Keratinocyte (primary cell): ENCODE measurements at regions not wholly inside any gene's neighbourhood (a gene's known extent, or its start where the extent isn't known, plus 50 kb on each side); places are given as distances from the start of the nearest gene placed in this dataset.

ENCODE experiments used
- CTCF ChIP-seq, 3 experiments: IDR thresholded peaks in 1 of 3; conservative IDR thresholded peaks in 1 of 3; optimal IDR thresholded peaks in 1 of 3; 2 replicates in 2 of 3; 3 replicates in 1 of 3; pipeline versions ENCODE3 to v1.5.1; 2011; ENCODE audit warnings: low read length in 3 of 3, mild to moderate bottlenecking in 3 of 3, moderate library complexity in 2 of 3, control low read depth in 1 of 3, inconsistent platforms in 1 of 3; ENCODE audit not compliant: insufficient read depth in 2 of 3; ENCODE audit errors: extremely low read depth in 1 of 3
- EZH2 ChIP-seq: IDR thresholded peaks from one replicate; pipeline ENCODE4 v1.6.1; 2012; ENCODE audit warnings: inconsistent platforms, mild to moderate bottlenecking, low read length, moderate library complexity

GRCh38 chr2:240366901-240367300 is 68.6 kb upstream of the GPC1 start:
- TF ChIP-seq CTCF (optimal IDR thresholded peaks at IDR 0.05 in 1 of 3, IDR thresholded peaks at IDR 0.05 in 1 of 3, conservative IDR thresholded peaks at IDR 0.05 in 1 of 3; ENCODE audit: extremely low read depth in 1 of 3, insufficient read depth in 2 of 3, low read length in 3 of 3) = no peak
- TF ChIP-seq EZH2 = no peak
